ENCODE measurements at regions not wholly inside any gene's neighbourhood (a gene's known extent, or its start where the extent isn't known, plus 50 kb on each side); places are given as distances from the start of the nearest gene placed in this dataset.

DNA sequence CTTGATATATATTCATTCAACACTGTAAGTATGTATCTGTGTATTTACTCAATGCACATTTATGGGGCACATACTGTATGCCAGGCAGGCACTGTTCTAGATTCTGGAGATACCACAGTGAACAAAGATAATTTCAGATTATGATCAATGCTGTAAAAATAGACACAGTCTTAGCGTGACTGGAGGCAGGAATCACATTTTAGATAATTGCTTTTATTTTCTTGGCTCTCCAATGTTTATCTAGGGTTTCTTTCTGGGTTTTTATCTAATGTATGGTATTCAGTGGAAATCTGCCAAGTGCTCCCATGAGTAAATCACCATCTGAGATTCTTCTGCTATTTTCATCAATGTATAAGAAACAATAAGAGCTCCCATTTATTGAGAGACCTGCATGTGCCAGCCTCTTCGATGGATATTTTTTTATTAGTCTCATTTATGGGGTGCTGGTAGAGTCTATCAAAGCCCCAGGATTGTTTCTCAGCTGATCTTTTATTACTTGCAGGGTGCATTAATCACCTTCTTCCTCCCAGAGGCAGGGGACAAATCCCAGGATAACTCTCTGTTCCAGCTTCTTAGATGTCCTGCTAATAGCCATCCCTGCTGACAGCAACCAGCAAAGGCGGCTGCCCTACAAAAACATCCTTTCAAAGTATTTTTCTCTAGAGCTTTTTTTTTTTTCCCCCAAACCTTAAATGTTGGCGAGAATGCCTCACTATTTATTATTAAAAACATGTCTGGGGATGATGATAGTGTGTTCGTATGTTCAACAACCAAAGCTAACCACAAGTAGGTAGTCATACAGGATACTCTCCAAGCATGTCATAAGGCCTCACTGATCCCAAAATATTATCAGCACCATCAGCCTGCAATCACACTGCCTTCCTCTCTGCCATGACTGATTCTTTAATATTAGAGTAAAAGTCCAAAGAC lies 331.0 kb upstream of the RASGRP1 start:
- DNase-seq: no peak

DNA sequence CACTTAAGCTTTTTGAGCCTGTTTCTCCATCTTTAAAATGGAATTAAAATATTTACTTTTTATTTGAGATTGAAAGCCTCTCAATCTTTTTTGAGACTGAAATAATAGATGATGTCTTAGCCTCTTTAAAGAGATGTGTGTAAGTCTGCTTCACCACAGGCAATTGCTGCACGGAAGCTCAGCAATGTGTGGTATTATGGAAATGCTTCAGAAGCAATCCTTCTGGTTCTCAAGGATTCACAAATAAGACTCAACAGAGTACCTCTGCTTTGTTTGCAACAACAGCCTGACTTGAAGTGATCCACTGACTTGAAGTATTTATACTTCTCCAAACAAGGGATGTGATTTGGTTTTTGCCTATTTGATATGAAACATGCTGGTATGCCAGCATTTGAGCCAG lies 332.0 kb upstream of the RASGRP1 start:
- DNase-seq: no peak

DNA sequence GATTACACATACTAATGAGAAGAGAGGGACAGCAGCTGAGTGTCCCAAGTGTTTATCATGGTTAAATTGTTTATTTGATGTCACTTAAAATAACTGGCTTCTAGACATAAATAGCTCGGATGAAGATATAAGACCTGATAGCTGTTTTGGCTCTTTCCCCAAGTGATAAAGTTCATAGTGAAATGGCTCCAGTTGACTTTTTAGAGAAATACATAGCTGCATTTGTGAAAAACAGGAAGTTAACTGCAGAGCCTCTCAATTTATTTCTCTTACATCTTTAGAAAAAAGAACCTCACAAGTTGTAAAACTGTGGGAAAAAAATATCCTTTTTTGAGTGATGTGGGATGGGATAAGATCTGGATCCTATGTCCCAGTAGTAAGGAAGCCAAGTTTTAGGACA lies 332.9 kb upstream of the RASGRP1 start:
- DNase-seq: no peak

DNA sequence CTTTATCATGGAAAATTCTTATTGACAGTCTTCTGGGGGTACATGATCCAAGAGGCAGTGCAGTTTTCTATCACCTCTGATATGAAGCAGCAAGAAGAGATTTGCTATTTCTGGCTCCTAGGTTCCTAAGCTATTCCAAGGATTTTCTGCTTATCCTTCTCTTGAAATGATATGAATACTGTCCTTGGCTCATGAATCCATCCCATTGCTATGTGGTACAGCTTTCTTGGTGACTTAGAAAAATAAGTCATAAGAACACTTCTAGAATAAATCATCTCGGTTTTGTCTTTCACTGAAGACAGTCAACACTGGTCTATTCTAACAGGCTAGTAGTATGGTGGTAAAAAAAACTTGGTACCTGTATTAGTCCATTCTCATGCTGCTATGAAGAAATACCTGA lies 333.6 kb upstream of the RASGRP1 start:
- DNase-seq: no peak

DNA sequence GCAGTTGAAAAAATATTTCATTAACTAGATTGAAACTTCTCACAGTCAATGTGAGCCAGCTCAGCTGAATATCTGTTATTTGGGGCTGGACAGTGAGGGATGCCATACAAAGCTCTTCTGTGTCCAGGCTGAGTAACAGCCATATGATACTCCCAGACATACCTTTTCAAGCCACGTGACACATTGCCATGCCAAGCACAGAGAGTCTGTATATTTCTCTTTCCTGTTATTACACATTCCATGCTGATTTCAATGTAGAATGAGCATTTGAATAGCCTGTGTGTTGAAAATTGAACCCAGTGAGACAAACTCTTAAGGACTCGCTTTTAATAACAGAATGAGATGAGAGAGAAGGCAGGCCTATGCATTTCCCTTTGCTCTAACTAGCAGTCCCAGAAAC lies 334.7 kb upstream of the RASGRP1 start:
- DNase-seq: no peak

DNA sequence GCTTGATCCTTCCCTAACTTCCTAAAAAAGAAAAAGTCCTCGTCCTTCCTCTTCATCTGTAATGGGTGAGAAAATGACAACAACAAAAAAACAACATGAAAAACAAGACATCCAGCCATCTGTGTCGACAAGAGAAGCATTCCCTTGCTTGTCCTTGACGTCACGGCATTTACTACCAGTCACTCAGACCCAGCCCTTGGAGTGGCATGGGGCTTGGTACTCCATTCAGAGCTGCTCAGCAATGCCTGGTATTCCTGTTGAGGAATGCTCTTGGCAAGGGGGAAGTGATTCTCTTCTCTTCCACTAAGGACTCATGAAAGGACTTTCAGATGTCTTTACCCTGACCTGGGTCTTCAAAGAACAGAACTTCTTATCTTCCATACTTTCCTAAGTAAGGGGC lies 339.7 kb upstream of the RASGRP1 start:
- DNase-seq: no peak

DNA sequence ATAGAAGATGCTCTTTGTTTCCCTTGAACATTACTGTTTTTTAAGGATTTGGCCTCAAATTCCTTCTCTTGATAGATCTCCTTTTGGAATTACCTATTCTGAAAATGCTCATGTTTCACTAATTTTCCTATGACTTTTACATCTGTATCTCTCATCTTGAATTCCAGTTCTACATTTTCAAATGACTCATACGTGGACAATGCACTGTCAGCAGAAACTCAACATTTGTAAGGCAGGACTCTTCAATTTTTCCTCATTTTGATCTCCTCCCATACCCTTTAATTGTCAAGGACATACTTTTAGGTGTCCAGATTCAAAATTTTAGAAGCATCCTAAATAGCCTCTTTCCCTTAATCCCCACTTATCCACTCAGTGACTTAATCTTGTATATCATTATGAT lies 341.0 kb upstream of the RASGRP1 start:
- DNase-seq: no peak

DNA sequence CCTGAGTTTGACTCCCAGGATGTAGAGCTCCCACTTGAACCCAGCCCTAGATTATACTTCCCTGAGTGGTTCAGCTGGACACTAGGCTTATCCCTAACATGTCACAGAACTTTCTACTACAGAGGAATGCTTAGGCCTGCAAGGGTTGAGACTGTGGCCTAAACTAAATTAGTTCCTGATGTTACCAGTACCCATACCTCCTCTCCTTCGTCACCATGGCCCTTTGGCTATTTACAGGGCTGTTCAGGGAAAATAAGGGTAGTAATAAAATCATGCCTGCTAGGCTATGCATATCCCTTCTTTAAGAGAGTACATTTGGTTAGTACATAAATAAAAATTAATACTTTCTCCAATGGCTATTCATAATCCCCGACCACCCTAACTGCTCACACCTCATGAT lies 356.4 kb upstream of the RASGRP1 start:
- DNase-seq: no peak

DNA sequence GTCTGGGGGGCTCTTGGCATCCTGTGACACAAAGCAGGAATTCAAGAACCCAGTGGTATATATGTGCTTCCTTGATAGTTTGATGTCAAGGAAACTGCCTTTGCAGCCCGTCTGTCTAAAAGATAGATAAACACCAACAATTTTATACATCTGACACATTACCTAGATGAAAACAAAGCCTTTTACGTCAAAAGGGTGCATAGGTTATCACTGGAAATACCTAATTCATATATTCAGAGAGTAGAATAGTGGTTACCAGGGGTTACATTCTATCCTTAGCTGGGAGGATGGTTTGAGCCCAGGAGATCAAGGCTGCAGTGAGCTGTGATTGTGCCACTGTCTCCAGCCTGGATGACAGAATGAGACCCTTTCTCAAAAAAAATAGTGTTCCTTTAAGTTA lies 356.9 kb upstream of the RASGRP1 start:
- no peak for DNase-seq

DNA sequence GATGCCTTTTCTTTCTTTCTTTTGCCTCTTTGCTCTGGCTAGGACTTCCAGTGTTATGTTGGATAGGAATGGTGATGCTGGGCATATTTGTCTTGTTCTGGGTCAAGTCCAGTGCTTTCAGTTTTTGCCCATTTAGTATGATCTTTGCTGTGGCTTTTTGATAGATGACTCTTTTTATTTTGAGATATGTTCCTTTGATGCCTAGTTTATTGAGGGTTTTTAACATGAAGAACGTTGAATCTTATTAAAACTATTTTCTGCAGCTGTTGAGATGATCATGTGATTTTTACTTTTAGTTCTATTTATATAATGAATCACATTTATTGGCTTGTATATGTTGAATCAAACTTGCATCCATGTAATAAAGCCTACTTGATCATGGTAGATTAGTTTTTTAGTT lies 363.8 kb upstream of the RASGRP1 start:
- no peak for DNase-seq

DNA sequence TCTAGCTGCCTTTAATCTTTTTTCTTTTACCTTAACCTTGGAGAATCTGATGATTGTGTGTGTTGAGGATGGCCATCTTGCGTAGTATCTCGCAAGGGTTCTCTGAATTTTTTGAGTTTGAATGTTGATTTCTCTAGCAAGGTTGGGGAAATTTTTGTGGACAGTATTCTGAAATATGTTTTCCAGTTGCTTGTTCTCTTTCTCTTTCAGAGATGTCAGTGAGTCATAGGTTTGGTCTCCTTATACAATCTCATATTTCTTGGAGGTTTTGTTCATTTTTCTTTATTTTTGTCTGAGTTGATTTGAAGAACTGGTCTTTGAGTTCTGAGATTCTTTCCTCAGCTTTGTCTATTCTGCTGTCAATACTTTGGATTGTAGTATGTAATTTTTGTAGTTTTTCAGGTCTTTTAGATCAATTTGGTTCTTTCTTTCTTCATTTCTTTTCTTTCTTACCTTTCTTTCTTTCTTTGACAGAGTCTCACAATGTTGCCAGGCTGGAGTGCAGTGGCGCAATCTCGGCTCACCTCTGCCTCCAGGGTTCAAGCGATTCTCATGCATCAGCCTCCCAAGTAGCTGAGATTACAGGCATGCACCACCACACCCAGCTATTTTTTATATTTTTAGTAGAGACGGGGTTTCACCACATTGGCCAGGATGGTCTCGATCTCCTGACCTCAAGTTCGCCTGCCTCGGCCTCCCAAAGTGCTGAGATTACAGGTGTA lies 366.4 kb upstream of the RASGRP1 start:
- no peak for DNase-seq

DNA sequence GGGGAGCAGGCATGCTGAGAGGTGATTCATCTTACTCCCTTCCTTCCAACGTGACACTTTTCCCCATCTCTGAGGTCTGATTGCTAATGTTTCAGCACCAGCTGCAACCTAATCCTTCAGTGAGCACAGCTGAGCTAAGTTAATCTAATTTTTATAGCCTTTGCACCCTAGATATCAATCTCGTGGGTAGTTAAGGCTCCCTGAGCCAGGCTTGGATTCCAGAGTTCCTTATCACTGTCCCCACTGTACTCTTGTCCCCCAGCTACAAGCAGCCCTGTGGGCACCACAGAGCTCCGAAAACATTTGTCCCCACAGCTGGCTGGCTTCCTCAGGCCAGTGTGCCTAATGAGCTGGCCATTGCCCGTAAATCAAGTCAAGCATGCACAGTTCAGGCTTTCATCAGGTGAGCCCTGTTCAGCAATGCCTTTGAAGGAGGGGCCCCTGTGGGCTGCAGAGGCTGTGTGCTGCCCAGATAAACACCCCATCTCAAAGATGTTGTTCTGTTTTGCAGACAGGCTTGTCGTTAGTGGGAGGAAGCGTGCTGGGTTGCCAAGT lies 376.9 kb upstream of the RASGRP1 start:
- DNase-seq: no peak

DNA sequence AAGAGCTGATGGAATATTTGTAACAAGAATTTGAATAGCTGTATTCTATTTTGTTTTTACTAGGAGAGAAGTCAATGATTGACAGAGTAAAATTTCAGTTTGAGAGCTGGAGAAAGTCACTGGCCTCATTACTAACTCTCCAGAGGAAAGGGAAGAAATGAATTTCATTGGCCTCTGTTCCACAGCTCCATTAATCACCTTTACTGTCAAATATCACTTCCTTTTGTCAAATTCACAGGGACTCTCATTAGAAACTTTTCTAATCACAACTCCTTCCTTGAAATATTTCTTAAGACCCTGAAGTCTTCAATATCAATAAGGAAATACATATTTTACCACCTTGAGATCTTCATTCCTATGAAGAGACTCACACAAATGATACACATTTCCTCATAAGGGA lies 379.9 kb upstream of the RASGRP1 start:
- no peak for DNase-seq

DNA sequence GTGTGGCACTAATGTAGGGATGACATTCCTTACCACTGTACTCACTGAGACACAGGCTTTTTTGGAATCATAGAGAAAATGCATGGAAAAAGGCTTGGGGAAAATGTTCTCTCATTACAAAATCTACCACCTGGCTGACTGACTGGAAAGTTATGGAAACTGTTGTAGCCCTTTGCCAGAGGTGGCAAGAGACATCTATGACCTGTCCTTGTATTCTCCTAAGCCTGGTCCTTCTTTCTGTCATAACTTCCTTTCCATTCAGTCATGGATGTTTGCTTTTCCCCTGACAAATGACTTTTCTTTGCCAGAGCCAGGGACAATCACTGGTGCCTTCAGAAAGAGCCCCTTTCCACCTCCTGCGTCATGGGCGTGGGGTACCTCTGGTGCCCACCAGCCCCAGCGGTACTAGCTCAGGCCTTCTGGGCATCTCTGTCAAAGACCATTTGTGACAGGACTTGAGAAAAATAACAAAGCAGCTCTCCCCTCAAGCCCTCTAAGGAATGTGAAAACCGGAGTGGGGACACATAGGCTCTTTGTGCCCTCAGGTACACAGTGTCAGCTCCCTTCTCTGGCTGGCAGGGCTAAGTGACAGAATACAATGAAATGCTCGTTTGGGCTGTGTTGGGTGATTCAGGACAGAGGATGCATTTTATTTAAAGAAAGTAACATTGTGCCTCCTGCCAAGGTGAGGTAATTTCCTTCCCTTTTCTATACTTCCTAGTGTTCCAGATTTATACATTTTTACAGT lies 381.1 kb upstream of the RASGRP1 start:
- DNase-seq: no peak

DNA sequence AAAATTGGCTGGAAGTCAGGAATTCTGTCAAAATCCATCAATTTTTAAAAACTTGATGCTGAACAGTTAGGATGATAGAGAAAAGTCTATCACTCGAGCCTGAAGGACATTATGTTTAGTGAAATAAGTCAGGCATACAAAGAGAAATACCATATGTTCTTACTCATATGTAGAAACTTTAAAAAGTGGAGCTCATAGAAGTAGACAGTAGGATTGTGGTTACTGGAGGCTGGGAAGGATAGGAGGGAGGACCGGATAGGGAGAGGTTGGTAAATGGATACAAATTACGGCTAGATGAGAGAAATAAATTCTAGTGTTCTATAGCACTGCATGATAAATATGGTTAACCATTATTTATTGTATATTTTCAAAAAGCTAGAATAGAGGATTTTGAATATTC lies 389.5 kb upstream of the RASGRP1 start:
- no peak for DNase-seq

DNA sequence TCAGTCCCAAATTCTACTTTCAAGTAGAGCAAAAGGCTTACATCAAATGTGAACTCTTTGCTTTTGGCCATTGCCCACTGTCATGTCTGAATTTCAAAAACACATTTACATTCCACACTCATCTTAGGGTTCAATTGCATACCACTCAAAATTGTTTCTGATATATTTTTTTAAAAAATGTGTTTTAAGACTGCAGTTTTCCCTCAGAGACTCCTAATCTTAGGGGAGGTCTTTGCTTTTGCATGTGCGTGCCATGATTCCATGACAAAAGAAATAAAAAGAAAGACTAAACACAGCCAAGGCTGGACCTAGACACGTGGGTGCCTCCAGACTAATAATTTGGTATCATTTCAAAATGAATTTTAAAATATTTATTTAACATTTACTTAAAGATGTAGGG lies 396.8 kb upstream of the RASGRP1 start:
- no peak for DNase-seq

DNA sequence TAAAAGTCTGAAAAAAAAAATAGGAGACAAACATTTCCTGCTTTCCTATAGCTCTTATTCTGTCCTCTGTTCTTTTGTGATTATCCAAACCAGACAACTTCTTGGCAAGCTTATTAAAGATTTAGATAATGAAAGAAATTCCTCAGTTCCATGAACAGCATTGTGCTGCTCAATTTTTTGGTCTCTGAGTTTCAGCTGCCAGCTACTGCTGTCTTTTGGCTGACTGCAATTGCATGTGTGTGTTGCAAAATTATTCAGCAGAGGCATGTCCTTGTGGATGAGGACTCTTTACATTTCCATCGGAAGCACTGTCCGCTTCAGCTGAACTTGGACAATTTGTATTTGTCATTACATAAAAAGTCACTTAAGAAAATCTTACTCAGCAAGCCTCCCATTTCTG lies 397.3 kb upstream of the RASGRP1 start:
- DNase-seq: no peak

DNA sequence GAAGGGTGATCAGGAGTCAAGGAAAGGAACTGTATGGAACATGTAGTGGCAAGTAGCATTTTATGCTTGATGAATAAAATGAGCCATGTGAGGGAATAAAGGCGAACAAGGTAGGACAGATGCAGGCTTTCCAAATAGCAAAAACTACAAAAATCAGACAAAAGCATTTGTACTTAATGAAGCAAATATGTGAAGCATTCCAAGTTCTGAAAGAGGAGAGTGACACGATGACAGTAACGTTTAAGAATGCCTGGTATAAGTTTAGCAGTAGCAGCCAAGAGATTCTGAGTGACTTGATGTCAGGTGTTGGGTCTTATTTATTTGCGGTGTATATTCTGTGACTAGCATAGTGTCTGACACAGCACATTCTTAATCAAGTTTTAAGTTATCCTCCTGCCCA lies 408.2 kb upstream of the RASGRP1 start:
- DNase-seq: no peak

DNA sequence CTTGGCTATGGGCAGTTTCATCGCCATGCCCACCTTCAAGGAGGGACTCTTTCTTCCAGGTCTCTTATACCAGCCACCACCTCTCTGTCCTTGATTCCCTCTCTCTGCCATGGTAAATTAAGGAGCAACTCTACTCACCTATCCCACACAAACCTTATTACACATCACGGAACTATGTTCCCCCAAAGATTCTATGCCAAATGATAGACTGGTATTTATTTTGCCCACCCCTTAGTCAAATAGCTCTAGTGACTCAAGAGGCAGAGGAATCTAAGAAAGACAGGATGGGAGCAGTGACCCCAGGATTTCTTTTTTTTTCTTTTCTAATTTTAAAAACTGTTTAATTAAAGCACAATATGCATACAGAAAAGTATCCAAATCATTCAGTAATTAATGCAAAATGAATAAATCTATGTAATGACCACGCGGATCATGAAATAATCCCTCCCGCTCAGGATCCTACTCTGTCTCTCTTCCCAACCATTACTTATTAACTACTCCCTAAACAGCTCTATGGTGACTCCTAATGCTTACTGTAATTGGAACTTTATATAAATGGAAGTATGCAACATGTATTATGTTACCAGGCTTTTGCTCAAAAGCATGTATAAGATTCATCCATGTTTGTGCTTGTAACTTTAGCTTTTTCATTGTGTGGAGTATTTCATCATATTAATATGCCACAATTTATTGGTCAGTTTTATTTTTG lies 410.8 kb upstream of the RASGRP1 start:
- DNase-seq: no peak

DNA sequence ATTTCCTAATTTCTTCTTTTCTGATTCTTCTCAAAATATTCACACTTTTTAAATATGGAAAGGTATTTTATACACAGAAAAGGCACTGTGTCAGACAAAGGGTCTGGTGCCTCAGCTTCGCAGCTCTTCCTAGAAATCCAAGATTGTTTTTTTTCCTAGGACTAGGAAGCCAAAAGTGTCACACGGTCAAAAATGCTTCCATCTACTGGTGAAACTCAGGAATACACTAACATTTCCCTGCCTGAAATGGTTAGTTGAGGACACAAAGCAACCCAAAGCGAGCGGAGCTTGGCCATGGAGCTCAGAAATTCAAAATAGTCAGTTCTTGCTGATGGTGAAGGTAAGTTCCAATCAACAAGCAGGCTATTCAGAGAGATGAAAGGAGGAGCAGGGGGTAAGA lies 426.5 kb upstream of the RASGRP1 start:
- no peak for DNase-seq

DNA sequence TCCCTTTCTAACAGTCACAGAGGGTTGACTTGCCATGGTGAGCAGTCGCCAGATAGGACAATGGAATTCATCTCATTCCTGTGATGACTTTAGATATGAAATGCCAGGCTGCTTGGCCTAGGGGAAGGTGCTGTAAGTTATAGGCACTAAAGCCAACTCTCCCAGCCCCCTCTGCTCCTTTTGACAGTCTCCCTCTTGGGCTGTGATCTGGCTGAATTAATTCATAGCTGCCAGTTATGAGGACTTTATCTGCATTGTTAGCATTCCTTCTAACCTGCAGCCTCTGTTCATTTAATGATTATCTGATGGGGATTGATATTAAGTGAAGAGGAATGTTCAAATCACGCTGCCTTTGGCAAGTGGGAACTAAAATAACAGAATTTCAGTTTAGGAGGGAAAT lies 427.1 kb upstream of the RASGRP1 start:
- no peak for DNase-seq

DNA sequence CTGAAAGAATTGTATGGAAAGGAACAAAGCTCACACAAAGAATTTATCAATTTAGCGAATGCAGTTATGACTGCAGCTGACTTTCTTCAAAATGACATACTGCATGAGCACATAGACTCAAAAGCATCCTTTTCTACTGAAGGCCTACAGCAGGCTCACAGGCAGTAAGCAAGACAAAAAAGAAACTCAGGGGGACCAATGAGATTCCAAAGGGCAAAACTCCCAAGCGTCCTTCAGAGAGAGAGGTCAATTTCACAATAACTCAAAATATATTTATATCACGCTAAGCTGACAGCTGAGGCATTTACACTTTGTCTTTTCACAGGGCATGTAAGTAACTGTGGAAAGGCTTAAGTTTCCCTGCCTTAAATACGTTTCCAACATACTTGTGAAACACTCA lies 427.9 kb upstream of the RASGRP1 start:
- no peak for DNase-seq

DNA sequence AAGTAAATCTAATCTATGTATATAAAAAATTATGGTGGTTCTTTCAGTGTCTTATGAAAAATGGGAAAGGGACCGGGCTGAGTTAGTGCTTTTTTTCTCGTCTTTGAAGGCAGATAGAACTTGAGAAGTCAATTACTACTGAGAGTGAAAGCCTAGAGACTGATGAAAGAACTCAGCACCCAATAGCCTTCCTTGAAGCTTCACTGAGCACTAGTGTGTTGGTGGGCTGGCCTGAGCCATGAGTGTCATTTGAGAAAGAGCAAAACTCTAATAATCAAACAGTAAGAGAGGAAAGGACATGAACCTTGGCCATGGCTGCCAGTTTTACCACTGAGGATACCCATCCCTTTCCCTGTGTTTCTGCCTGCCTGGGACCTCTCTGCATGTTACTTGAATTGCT lies 428.3 kb upstream of the RASGRP1 start:
- DNase-seq: no peak

Measured in NCI-H1048 (cell line).